ENCODE measurements at regions not wholly inside any gene's neighbourhood (a gene's known extent, or its start where the extent isn't known, plus 50 kb on each side); places are given as distances from the start of the nearest gene placed in this dataset.

DNA sequence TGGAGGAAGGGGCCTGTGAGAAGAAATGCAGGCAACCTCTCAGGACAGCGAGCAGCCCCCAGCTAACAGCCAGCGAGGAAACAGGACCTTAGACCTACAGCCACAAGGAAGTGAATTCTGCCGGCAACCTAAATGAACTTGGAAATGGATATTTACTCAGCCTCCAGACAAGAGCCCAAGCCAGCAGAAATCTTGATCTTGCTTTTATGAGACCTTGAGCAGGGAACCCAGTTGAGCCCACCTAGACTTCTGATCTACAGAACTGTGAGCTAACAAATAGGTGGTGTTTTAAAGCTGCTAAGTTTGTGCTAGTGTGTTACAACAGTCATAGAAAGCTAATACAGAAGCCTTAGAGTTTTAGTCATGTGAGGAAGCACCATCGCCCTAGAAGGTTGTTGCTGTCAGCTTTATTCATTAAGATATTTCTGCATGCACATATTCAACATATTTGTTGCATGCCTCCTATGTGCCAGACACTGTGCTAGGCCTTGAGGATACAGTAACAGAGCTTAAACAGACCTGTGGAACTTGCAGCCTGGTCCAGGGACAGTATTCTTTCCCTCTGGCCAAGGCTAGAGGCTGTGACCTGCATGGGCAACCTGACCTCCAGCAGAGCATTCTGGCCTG is 50.3 kb downstream of the NALF2 start:
- in situ Hi-C loops (cut with HindIII; ENCODE audit: low pct_ligation_motif_present, low sequenced_read_pairs), result no loop called here
- no peak for DNase-seq
- H3K36me3 ChIP-seq (replicated peaks), result no peaks in the 10 kb centered on the region

DNA sequence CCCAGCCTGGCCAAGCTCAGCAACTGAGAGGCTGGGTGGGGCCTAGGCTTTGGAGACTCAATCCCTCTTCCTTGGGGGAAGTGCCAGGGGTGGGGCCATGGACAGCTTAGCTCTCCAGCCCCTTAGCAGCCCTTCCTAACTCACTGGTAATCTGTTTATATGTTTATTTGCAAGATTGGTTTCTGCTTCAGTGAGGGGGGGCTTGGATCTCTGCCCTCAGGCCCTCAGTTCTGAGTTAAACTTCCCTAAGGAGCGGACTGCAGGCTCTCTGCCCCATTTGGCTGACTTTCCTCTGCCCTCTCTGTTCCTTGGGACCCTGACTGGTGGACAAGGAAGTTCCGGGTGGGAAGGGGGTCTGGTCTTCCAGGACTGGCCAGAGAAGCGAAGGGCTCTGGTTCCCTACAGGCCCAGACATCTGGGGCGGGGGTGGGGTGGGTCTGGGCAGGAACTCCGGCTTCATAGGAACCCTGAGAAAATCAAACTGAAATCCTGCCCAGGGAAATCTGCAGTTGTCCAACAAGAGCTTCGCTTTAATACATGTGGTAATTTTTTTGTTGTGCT is 51.4 kb downstream of the NALF2 start:
- Histone ChIP-seq H3K27ac (no peak overlapping the region), H3K36me3 (replicated peaks) (no peaks in the 10 kb centered on the region), H3K4me3 (ENCODE audit: low read depth, low read length) (no peak overlapping the region), H3K27me3 (replicated peaks) (no peaks in the 10 kb centered on the region)
- in situ Hi-C loops (cut with HindIII; ENCODE audit: low pct_ligation_motif_present, low sequenced_read_pairs), result no loop called here
- TF ChIP-seq, protein P1, sequence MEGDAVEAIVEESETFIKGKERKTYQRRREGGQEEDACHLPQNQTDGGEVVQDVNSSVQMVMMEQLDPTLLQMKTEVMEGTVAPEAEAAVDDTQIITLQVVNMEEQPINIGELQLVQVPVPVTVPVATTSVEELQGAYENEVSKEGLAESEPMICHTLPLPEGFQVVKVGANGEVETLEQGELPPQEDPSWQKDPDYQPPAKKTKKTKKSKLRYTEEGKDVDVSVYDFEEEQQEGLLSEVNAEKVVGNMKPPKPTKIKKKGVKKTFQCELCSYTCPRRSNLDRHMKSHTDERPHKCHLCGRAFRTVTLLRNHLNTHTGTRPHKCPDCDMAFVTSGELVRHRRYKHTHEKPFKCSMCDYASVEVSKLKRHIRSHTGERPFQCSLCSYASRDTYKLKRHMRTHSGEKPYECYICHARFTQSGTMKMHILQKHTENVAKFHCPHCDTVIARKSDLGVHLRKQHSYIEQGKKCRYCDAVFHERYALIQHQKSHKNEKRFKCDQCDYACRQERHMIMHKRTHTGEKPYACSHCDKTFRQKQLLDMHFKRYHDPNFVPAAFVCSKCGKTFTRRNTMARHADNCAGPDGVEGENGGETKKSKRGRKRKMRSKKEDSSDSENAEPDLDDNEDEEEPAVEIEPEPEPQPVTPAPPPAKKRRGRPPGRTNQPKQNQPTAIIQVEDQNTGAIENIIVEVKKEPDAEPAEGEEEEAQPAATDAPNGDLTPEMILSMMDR (IDR thresholded peaks at IDR 0.05; ENCODE audit: low read depth, low read length, missing control alignments), result no peak
- DNase-seq, result no peak

More for the DNA sequence above, 50.3 kb downstream of the NALF2 start:
- no peak overlapping the region for H3K27ac ChIP-seq
- TF ChIP-seq, protein P1 (IDR thresholded peaks at IDR 0.05; ENCODE audit: low read depth, low read length, missing control alignments), result no peak
- no peak overlapping the region for H3K4me3 ChIP-seq (ENCODE audit: low read depth, low read length)
- no peaks in the 10 kb centered on the region for H3K27me3 ChIP-seq (replicated peaks)

DNA sequence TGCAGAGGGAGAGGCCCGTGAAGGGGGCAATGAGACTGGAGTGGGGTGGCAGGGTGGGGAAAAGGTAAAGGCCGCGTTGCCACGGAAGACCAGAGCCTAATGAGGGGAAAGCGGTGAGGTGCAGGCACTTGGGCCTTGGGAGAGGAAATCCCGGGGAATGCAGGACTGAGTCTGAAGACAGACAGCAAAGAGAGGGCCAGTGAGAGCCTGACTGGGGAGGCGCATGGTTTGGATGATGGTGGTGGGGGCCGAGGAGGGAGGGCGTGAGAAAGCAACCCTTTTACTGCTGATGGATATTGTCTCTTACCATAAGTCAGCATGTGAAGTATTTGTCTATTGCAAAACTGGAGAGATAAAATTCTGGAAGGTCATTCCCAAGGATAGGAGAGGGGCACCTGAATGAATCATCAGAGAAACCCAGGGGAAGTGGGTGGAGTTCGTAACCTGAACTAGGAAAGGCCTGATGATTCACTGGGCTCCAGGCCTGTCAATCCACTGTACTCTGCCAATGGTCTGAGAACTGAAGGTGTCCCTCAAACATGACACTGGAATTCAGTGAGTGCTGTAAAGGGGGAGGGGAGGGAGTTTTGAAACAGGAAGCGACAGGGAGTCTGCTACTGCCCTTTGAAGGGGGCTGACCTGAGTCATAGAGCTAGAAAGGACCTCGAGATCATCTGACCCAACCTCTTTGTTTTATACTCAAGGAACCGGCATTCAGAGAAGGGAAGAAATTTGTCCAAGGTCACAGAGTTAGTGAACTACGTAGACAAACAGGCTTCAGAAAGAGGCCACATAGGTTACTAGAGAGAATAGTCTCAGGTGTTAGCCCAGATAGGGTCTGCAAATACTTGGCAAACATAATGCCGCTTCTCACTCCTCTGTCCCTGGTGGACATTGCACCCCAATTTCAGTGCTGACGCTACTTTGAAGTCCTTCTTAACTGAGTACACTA is 52.2 kb downstream of the NALF2 start:
- DNase-seq, result peak; percentile 36
- in situ Hi-C loops (cut with HindIII; ENCODE audit: low pct_ligation_motif_present, low sequenced_read_pairs), result no loop called here
- Histone ChIP-seq H3K4me3 (ENCODE audit: low read depth, low read length) (no peak overlapping the region), H3K36me3 (replicated peaks) (no peaks in the 10 kb centered on the region), H3K27ac (no peak overlapping the region), H3K27me3 (replicated peaks) (no peaks in the 10 kb centered on the region)
- TF ChIP-seq, protein P1 (IDR thresholded peaks at IDR 0.05; ENCODE audit: low read depth, low read length, missing control alignments), result no peak

DNA sequence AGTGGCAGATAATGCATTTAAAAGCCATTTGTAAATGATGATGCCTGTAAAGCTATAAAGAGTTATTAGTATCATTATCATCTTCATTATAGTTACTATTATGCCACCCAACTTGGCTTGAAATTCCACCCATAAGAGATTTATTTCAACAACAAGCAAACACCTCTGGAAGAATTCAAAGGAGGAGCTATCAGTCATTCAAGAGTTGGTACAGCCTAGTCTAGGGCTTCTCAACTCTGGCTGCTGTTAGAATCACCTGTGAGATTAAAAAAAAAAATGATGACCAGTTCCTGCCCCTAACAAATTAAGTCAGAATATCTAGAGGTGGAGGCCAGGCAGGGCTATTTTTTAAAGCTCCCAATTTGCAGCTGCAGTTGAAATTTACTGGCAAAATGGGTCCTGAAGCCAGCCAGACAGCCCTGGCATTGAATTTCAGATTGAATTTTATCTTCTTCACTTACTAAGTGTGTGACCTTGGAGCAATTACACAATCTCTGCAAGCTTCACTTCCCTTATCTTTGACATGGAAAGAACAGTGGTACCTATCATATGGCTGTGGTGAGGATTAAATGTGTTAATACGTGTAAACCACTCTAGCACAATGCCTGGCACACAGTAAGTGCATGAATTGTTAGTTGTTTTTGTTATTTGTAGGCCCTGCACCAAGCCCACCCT is 52.9 kb upstream of the EDA start:
- no peak overlapping the region for H3K4me3 ChIP-seq (ENCODE audit: low read depth, low read length)

DNA sequence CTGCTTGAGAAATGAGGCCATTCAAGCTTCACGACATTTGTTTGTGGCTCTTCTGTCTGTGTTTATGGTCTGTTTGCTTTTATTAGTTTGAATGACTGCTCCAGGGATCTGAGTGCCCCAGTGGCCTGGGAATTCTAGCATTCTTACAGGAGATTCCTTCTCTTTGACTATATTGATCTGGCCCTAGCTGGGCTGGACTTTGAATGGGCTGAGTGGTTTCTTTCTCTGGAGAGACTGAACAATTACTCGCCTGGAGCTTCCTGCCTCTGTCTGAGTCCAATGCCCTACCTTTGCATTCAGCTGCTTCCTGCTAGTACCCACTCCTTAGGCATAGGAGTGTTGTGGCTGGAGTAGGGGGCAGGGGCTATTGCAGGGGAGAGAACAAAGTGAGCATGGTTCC is 51.2 kb upstream of the EDA start:
- no peak overlapping the region for H3K27ac ChIP-seq
- DNase-seq, result no peak
- in situ Hi-C loops (cut with HindIII; ENCODE audit: low pct_ligation_motif_present, low sequenced_read_pairs), result no loop called here
- no peak overlapping the region for H3K4me3 ChIP-seq (ENCODE audit: low read depth, low read length)
- no peaks in the 10 kb centered on the region for H3K27me3 ChIP-seq (replicated peaks)
- TF ChIP-seq, protein P1 (IDR thresholded peaks at IDR 0.05; ENCODE audit: low read depth, low read length, missing control alignments), result no peak
- H3K36me3 ChIP-seq (replicated peaks), result no peaks in the 10 kb centered on the region

More for the DNA sequence above, 52.9 kb upstream of the EDA start:
- Histone ChIP-seq H3K36me3 (replicated peaks) (no peaks in the 10 kb centered on the region), H3K27ac (no peak overlapping the region), H3K27me3 (replicated peaks) (no peaks in the 10 kb centered on the region)
- no peak for DNase-seq
- TF ChIP-seq, protein P1 (IDR thresholded peaks at IDR 0.05; ENCODE audit: low read depth, low read length, missing control alignments), result no peak
- in situ Hi-C loops (cut with HindIII; ENCODE audit: low pct_ligation_motif_present, low sequenced_read_pairs), result no loop called here

Measured in brain microvascular endothelial cell (primary cell).